GM18870 (cell line): ENCODE measurements at regions not wholly inside any gene's neighbourhood (a gene's known extent, or its start where the extent isn't known, plus 50 kb on each side); places are given as distances from the start of the nearest gene placed in this dataset.
A peak's percentile ranks its signal among the peaks of the same experiment; 100 is the strongest.
"Not testable (repeated sequence)": the region's sequence is repeated elsewhere in the genome, so short reads cannot be mapped to it uniquely, and the experiment has no call there.

Experiments
- ATAC-seq: cut with Tn5 transposase; IDR thresholded peaks from one replicate; pipeline ENCODE4 v1.9.1; 2021; ENCODE audit warnings: moderate library complexity; ENCODE audit not compliant: unreplicated experiment

- not testable (repeated sequence) for ATAC-seq
Measured at GRCh38 chr7:91755121-91755520, 125.4 kb downstream of the MTERF1 start.

GRCh38 chr7:91759205-91759863 lies 121.2 kb downstream of the MTERF1 start:
- ATAC-seq = no peak

- no peak for ATAC-seq
Measured at GRCh38 chr7:91767820-91768219, 112.7 kb downstream of the MTERF1 start.

GRCh38 chr7:91771394-91771793 lies 109.1 kb downstream of the MTERF1 start:
- ATAC-seq = no peak

GRCh38 chr7:91771921-91772815 lies 108.3 kb downstream of the MTERF1 start:
- ATAC-seq = no peak

- ATAC-seq = no peak
Measured at GRCh38 chr7:91776171-91776570, 104.3 kb downstream of the MTERF1 start.

- ATAC-seq = no peak
Measured at GRCh38 chr7:91777522-91777921, 103.0 kb downstream of the MTERF1 start.

- no peak for ATAC-seq
Measured at GRCh38 chr7:91778416-91778815, 102.1 kb downstream of the MTERF1 start.

- ATAC-seq = no peak
Measured at GRCh38 chr7:91780521-91780920, 100.0 kb downstream of the MTERF1 start.

- no peak for ATAC-seq
Measured at GRCh38 chr7:91784469-91784868, 96.0 kb downstream of the MTERF1 start.

- no peak for ATAC-seq
Measured at GRCh38 chr7:91787931-91788330, 92.6 kb downstream of the MTERF1 start.

- no peak for ATAC-seq
Measured at GRCh38 chr7:91789086-91789485, 91.4 kb downstream of the MTERF1 start.

- no peak for ATAC-seq
Measured at GRCh38 chr7:91789558-91789957, 90.9 kb downstream of the MTERF1 start.

GRCh38 chr7:91790646-91791045 lies 89.9 kb downstream of the MTERF1 start:
- not testable (repeated sequence) for ATAC-seq

GRCh38 chr7:91796122-91796521 lies 84.4 kb downstream of the MTERF1 start:
- no peak for ATAC-seq

- ATAC-seq = no peak
Measured at GRCh38 chr7:91798425-91798824, 82.1 kb downstream of the MTERF1 start.

- ATAC-seq = no peak
Measured at GRCh38 chr7:91800389-91800788, 80.1 kb downstream of the MTERF1 start.

GRCh38 chr7:91801331-91801983 lies 79.0 kb downstream of the MTERF1 start:
- ATAC-seq = no peak

- no peak for ATAC-seq
Measured at GRCh38 chr7:91811236-91811635, 69.3 kb downstream of the MTERF1 start.

GRCh38 chr7:91811641-91812040 lies 68.9 kb downstream of the MTERF1 start:
- no peak for ATAC-seq

- no peak for ATAC-seq
Measured at GRCh38 chr7:91812388-91812787, 68.1 kb downstream of the MTERF1 start.

GRCh38 chr7:91814189-91814588 lies 66.3 kb downstream of the MTERF1 start:
- ATAC-seq = peak; percentile 83
